Psoas muscle (tissue), 7 donors: ENCODE measurements at regions not wholly inside any gene's neighbourhood (a gene's known extent, or its start where the extent isn't known, plus 50 kb on each side); places are given as distances from the start of the nearest gene placed in this dataset.
A peak's percentile ranks its signal among the peaks of the same experiment; 100 is the strongest.

Source experiments
- ATAC-seq, 4 donors: fragments of 200-7000 bp; cut with Tn5 transposase; one replicate each; pipeline ENCODE4 v1.9.1; 2020; ENCODE audit warnings: moderate library complexity in 3 of 4, mild to moderate bottlenecking in 2 of 4
- DNase-seq, 2 donors: peaks; one replicate each; pipeline ENCODE4 v3.0.0-alpha.2; 2020
- H3K27ac ChIP-seq: fragments of 200-600 bp; one replicate; pipeline ENCODE4 v1.8.0; 2022
- H3K27me3 ChIP-seq, 3 donors: fragments of 200-600 bp in 1 of 3; one replicate each; pipeline versions ENCODE4 v1.6.1 to v1.8.0; 2013 to 2022; ENCODE audit warnings: low read length in 2 of 3, mild to moderate bottlenecking in 2 of 3, moderate library complexity in 1 of 3; ENCODE audit not compliant: insufficient read depth in 3 of 3
- H3K36me3 ChIP-seq, 2 donors: fragments of 200-600 bp in 1 of 2; one replicate each; pipeline versions ENCODE4 v1.6.1 to v1.8.0; 2013 to 2022; ENCODE audit warnings: low read depth in 1 of 2, mild to moderate bottlenecking in 1 of 2, moderate library complexity in 1 of 2; ENCODE audit not compliant: insufficient read depth in 1 of 2
- H3K4me1 ChIP-seq: fragments of 200-600 bp; one replicate; pipeline ENCODE4 v1.8.0; 2022
- H3K4me3 ChIP-seq: fragments of 200-600 bp; one replicate; pipeline ENCODE4 v1.8.0; 2022; ENCODE audit warnings: mild to moderate bottlenecking
- H3K9me3 ChIP-seq: fragments of 200-600 bp; one replicate; pipeline ENCODE4 v1.8.0; 2022
- WGBS, 3 donors: extraction: QIAGEN DNeasy Blood & Tissue Kit; methylation state at CpG; one replicate each; pipeline versions ENCODE4 v1.1.6 to v1.1.7; 2013; 5-methylcytosine and 5-hydroxymethylcytosine counted together
- intact Hi-C, 2 donors: fragments of 100-400 bp; cut with DNase I; formaldehyde crosslinking; loops; one replicate each; pipeline versions ENCODE4 v1.11.0 to v1.14.2; 2022
- TF ChIP-seq, protein P1 (sequence below): fragments of 200-600 bp; IDR thresholded peaks from one replicate; pipeline ENCODE4 v1.8.0; 2022; ENCODE audit warnings: antibody characterized with exemption
- donor health status: healthy with polysubstance abuse.
- donor health status: DM: no; HTN: no; CAD: no; lungs with moderate emphysema.
- donor health status: Bipolar disorder and iron deficiency.
- donor health status: healthy.
- donor health status: DM: yes; HTN: yes; CAD: no.
- donor health status: DM: no; HTN: no; CAD: no.
- donor health status: DM: yes; HTN: yes; CAD: no.

DNA sequence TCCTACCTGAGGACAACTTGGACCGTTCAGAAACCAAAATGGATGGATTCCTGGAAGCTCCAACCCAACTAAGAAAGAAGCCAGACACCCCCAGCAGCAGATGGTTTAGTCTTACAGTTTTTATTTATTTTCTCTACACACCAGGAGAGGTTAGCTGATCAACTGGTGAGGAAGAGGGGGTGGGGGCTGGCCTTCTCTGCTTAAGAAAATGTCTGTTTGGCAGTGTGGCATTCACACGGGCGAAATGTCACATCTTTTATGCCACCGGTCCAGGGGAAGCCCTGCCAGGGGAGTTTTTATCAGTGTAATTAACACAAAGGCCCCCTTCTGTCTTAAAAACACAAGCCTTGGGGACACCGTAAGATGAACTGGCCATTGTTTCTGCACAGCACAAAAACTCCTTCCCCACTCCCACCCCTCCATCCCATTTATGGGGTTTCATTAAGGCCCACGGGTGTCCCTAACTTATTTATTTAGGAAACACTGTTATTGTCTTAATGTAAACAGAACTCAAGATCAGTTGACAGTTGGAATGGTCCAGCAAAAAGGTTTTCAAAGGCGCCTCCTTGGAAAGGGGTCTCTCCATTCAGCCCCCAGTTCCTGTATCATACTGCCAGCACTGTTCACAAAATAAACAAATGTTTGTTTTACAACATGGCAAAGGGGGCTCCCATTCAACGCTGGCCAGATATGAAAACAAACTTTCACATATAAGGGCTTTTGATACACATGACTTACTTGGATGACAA lies 217.0 kb downstream of the C1D start:
- no peak for ATAC-seq
- intact Hi-C loops: loop anchor here (5.0 to 10.0 kb wide), 6 partner anchors 191 to 1418 kb away; partner anchors contain the start of gene ETAA1 (in 1 of the 2)
- Histone ChIP-seq H3K4me1 (peaks cover 4% of the 10 kb centered on the region), H3K4me3 (peak overlapping the region; percentile 27), H3K36me3 (no peaks in the 10 kb centered on the region), H3K27ac (no peak overlapping the region), H3K27me3 (peaks cover 0 to 3% (median 0%) of the 10 kb centered on the region in 3 donors), H3K9me3 (no peaks in the 10 kb centered on the region)
- no peak for DNase-seq
- TF ChIP-seq, protein P1, sequence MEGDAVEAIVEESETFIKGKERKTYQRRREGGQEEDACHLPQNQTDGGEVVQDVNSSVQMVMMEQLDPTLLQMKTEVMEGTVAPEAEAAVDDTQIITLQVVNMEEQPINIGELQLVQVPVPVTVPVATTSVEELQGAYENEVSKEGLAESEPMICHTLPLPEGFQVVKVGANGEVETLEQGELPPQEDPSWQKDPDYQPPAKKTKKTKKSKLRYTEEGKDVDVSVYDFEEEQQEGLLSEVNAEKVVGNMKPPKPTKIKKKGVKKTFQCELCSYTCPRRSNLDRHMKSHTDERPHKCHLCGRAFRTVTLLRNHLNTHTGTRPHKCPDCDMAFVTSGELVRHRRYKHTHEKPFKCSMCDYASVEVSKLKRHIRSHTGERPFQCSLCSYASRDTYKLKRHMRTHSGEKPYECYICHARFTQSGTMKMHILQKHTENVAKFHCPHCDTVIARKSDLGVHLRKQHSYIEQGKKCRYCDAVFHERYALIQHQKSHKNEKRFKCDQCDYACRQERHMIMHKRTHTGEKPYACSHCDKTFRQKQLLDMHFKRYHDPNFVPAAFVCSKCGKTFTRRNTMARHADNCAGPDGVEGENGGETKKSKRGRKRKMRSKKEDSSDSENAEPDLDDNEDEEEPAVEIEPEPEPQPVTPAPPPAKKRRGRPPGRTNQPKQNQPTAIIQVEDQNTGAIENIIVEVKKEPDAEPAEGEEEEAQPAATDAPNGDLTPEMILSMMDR: no peak
- WGBS, 3 donors: 71 to 80% (median 74%) methylated on average over 8 of the region's 8 CpGs

- H3K4me3 ChIP-seq: peak overlapping the region; percentile 27
- TF ChIP-seq, protein P1: peak; percentile 79
- H3K27me3 ChIP-seq: peaks cover 0 to 4% (median 4%) of the 10 kb centered on the region in 3 donors
- no peaks in the 10 kb centered on the region for H3K36me3 ChIP-seq
- no peaks in the 10 kb centered on the region for H3K9me3 ChIP-seq
- ATAC-seq (peak; percentile 53 to 94 (median 83)), DNase-seq (peak; percentile 65 to 81)
- peaks cover 4% of the 10 kb centered on the region for H3K4me1 ChIP-seq
- WGBS, 3 donors: 7 to 8% (median 8%) methylated on average over 16 of the region's 16 CpGs
- intact Hi-C loops: loop anchor here (5.0 to 10.0 kb wide), 6 partner anchors 192 to 1419 kb away; partner anchors contain the start of gene ETAA1 (in 1 of the 2)
- H3K27ac ChIP-seq: no peak overlapping the region
Observed at GRCh38 chr2:67846370-67847070, 216.3 kb downstream of the C1D start.

DNA sequence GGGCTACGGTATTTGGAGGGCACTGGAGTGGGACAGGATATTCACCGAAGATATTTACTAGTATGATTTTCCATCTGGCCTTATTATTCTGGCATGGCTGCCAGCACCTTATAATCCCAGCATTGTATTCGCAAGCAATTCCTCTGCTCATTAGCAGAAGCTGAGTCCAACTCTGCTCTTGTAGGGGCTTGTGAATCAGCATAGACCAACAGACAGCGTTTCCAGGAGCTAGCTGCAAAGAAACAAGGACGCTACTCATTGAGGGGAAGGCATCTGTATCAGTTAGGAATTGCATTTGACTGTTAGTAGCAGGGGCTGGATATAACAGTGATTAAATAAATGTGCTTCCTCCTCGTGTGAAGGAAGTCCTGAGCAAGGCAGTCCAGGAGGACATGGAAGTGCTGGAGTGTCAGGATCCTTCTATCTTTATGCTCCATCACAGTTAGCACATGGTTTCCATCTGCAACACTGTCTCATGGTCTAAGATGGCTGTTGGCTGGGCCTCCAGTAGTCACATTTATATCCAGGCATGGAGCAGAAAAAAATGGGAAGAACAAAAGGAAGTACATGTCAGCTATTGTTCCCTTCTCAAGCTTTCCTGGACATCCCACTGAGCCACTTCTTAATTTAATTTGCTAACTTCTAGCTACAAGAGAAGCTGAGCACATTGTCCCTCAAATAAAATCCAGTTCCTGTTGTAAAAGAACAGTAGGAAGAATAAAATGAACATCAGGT lies 214.1 kb downstream of the C1D start:
- no peak for ATAC-seq

DNA sequence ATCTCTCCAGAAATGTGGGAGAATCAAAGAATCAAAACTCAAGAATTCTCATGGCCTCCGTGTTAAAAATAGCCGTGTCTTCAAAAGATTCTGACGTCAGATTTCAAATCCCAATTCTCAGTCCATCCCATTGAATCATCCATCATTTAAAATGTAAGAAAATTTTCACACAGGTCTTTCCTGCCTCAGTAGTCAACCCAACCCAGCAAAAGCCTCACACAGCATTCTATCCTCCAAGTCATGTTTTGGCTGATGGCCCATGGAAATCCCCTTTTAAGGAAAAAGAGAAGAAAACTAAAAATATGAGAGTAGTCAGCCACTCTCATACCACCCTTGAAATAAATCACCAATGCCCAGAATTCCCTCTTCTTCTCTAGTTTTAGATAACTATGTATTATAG lies 211.8 kb downstream of the C1D start:
- DNase-seq (no peak), ATAC-seq (no peak)
- intact Hi-C loops: no loop called here
- H3K4me3 ChIP-seq: no peak overlapping the region
- 69 to 75% (median 73%) methylated on average over 3 of the region's 3 CpGs for WGBS, 3 donors
- TF ChIP-seq, protein P1: no peak
- no peaks in the 10 kb centered on the region for H3K36me3 ChIP-seq
- peaks cover 3% of the 10 kb centered on the region for H3K4me1 ChIP-seq
- H3K27ac ChIP-seq: no peak overlapping the region
- H3K9me3 ChIP-seq: no peaks in the 10 kb centered on the region
- H3K27me3 ChIP-seq: peaks cover 0 to 5% (median 4%) of the 10 kb centered on the region in 3 donors

More for the DNA sequence above, 214.1 kb downstream of the C1D start:
- TF ChIP-seq, protein P1: no peak
- peaks cover 0 to 5% (median 4%) of the 10 kb centered on the region in 3 donors for H3K27me3 ChIP-seq
- no peak overlapping the region for H3K27ac ChIP-seq
- no peaks in the 10 kb centered on the region for H3K9me3 ChIP-seq
- peaks cover 4% of the 10 kb centered on the region for H3K4me1 ChIP-seq
- no peak for DNase-seq
- no peak overlapping the region for H3K4me3 ChIP-seq
- H3K36me3 ChIP-seq: no peaks in the 10 kb centered on the region
- 77 to 82% (median 81%) methylated on average over 6 of the region's 6 CpGs for WGBS, 3 donors
- intact Hi-C loops: loop anchor here (5.0 to 10.0 kb wide), 6 partner anchors 194 to 1421 kb away; partner anchors contain the start of gene ETAA1 (in 1 of the 2)
